ENCODE measurements at regions not wholly inside any gene's neighbourhood (a gene's known extent, or its start where the extent isn't known, plus 50 kb on each side); places are given as distances from the start of the nearest gene placed in this dataset.

DNA sequence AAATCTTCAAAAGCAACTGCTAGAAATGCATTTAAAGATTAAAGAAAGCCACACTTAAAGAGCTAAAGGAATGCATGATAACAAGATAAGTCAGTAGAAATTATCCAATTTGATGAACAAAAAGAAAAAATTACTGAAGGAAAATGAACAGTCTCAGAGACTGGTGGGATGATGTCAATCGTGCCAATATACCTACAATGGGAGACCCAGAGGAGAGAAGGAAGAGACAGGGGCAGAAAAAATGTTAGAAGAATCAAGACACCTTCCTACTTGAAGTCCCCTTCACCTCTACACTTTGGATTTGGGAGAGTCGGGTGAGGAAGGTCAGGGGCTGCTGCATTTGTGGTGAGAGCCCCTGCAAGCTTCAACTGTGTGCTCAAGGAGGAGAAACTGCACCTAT, 216.3 kb downstream of the BUD13 start:
- Histone ChIP-seq H3K9me2 (ENCODE audit: insufficient read depth, low read length) (no peaks in the 10 kb centered on the region), H3K4me3 (ENCODE audit: low read length) (no peak overlapping the region), H3F3A (ENCODE audit: insufficient read depth, low read length, poor library complexity, severe bottlenecking) (no peaks in the 10 kb centered on the region), H3K36me3 (ENCODE audit: insufficient read depth, low read length) (no peaks in the 10 kb centered on the region), H3K27me3 (ENCODE audit: insufficient read depth, low read depth, low read length) (no peaks in the 10 kb centered on the region), H4K20me1 (ENCODE audit: insufficient read depth) (no peaks in the 10 kb centered on the region), H3K27ac (ENCODE audit: low read length) (no peak overlapping the region), H2AFZ (ENCODE audit: low read depth, low read length) (no peak overlapping the region), H3K4me2 (ENCODE audit: low read length) (no peak overlapping the region), H3K9me3 (ENCODE audit: low read length) (no peaks in the 10 kb centered on the region), H3K9ac (ENCODE audit: low read length) (no peak overlapping the region), H3K79me2 (replicated peaks; ENCODE audit: insufficient read depth, low read length) (no peaks in the 10 kb centered on the region)
- TF ChIP-seq REST (IDR thresholded peaks at IDR 0.05; ENCODE audit: borderline replicate concordance) (no peak), CTCF (IDR thresholded peaks at IDR 0.05; ENCODE audit: poor library complexity, severe bottlenecking) (no peak), POLR2AphosphoS5 (IDR thresholded peaks at IDR 0.05) (no peak), SMC3 (conservative IDR thresholded peaks at IDR 0.05; ENCODE audit: poor library complexity) (no peak), EZH2 (IDR thresholded peaks at IDR 0.05; ENCODE audit: borderline replicate concordance, insufficient read depth, low read length, poor library complexity, severe bottlenecking) (no peak), RAD21 (conservative IDR thresholded peaks at IDR 0.05) (no peak), TAF1 (IDR thresholded peaks at IDR 0.05; ENCODE audit: low read depth) (no peak), EP300 (conservative IDR thresholded peaks at IDR 0.05; ENCODE audit: poor library complexity, severe bottlenecking) (no peak), MXI1 (conservative IDR thresholded peaks at IDR 0.05; ENCODE audit: poor library complexity, severe bottlenecking) (no peak)

DNA sequence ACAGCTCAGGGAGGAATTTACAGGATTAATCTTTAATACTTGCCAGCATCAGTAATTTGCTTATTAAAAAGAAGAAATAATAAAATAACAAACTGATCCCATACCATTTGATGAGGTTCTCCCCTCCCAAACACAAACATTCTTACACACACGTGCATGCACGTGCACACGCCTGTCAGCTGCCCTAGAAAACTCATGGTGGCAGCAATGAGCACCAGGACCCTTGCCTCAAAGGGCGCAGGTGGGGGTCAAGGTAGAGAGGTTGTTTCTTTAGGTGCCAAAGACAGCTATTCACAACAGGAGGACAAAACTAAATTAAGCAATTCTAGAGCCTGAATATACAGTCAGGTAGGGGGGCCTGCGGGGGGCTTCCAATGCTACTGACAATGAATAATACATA, 219.3 kb downstream of the BUD13 start:
- Histone ChIP-seq H3K36me3 (ENCODE audit: insufficient read depth, low read length) (no peaks in the 10 kb centered on the region), H3F3A (ENCODE audit: insufficient read depth, low read length, poor library complexity, severe bottlenecking) (no peaks in the 10 kb centered on the region), H3K9me2 (ENCODE audit: insufficient read depth, low read length) (no peaks in the 10 kb centered on the region), H3K27ac (ENCODE audit: low read length) (no peak overlapping the region), H3K9me3 (ENCODE audit: low read length) (no peaks in the 10 kb centered on the region), H3K9ac (ENCODE audit: low read length) (no peak overlapping the region), H3K27me3 (ENCODE audit: insufficient read depth, low read depth, low read length) (no peaks in the 10 kb centered on the region), H2AFZ (ENCODE audit: low read depth, low read length) (no peak overlapping the region), H3K4me2 (ENCODE audit: low read length) (no peak overlapping the region), H3K79me2 (replicated peaks; ENCODE audit: insufficient read depth, low read length) (no peaks in the 10 kb centered on the region), H4K20me1 (ENCODE audit: insufficient read depth) (no peaks in the 10 kb centered on the region), H3K4me3 (ENCODE audit: low read length) (no peak overlapping the region)
- TF ChIP-seq EZH2 (IDR thresholded peaks at IDR 0.05; ENCODE audit: borderline replicate concordance, insufficient read depth, low read length, poor library complexity, severe bottlenecking) (no peak), TAF1 (IDR thresholded peaks at IDR 0.05; ENCODE audit: low read depth) (no peak), RAD21 (conservative IDR thresholded peaks at IDR 0.05) (no peak), CTCF (IDR thresholded peaks at IDR 0.05; ENCODE audit: poor library complexity, severe bottlenecking) (no peak), MXI1 (conservative IDR thresholded peaks at IDR 0.05; ENCODE audit: poor library complexity, severe bottlenecking) (no peak), EP300 (conservative IDR thresholded peaks at IDR 0.05; ENCODE audit: poor library complexity, severe bottlenecking) (no peak), POLR2AphosphoS5 (IDR thresholded peaks at IDR 0.05) (no peak), REST (IDR thresholded peaks at IDR 0.05; ENCODE audit: borderline replicate concordance) (no peak), SMC3 (conservative IDR thresholded peaks at IDR 0.05; ENCODE audit: poor library complexity) (no peak)

Data from neural cell (in vitro differentiated cells).